HAP-1 (cell line): ENCODE measurements at regions not wholly inside any gene's neighbourhood (a gene's known extent, or its start where the extent isn't known, plus 50 kb on each side); places are given as distances from the start of the nearest gene placed in this dataset.
A peak's percentile ranks its signal among the peaks of the same experiment; 100 is the strongest.
"Not testable (repeated sequence)": the region's sequence is repeated elsewhere in the genome, so short reads cannot be mapped to it uniquely, and the experiment has no call there.

Experiments
- DNase-seq, 2 experiments: peaks; one replicate each; pipeline ENCODE4 v3.0.0-alpha.2; 2016 to 2020; ENCODE audit warnings: low spot score in 2 of 2
- H3K27me3 ChIP-seq: fragments of 250-450 bp; sonication (Bioruptor Pico); 2 replicates; pipeline ENCODE4 v1.5.1; 2020; ENCODE audit warnings: low read depth, mild to moderate bottlenecking, moderate library complexity
- H3K36me3 ChIP-seq: fragments of 250-450 bp; sonication (Bioruptor Pico); replicated peaks from 2 replicates; pipeline ENCODE4 v1.5.1; 2020; ENCODE audit warnings: mild to moderate bottlenecking
- H3K4me1 ChIP-seq: fragments of 250-450 bp; sonication (Bioruptor Pico); 2 replicates; pipeline ENCODE4 v1.5.1; 2020; ENCODE audit warnings: mild to moderate bottlenecking
- H3K4me3 ChIP-seq: fragments of 250-450 bp; sonication (Bioruptor Pico); 2 replicates; pipeline ENCODE4 v1.5.1; 2020; ENCODE audit warnings: mild to moderate bottlenecking, moderate library complexity
- H3K9me3 ChIP-seq: fragments of 250-450 bp; sonication (Bioruptor Pico); 2 replicates; pipeline ENCODE4 v1.5.1; 2020; ENCODE audit warnings: mild to moderate bottlenecking, moderate library complexity
- in situ Hi-C: fragments of 300-500 bp; cut with MboI; formaldehyde crosslinking; loops from 3 replicates; pipeline ENCODE4 v1.14.3; 2020; ENCODE audit warnings: low sequenced_read_pairs, inconsistent platforms, mixed read lengths

- H3K36me3 ChIP-seq, result no peaks in the 10 kb centered on the region
- DNase-seq, result no peak
- no peaks in the 10 kb centered on the region for H3K4me1 ChIP-seq
- in situ Hi-C loops, result no loop called here
- no peaks in the 10 kb centered on the region for H3K9me3 ChIP-seq
- H3K4me3 ChIP-seq, result no peak overlapping the region
- H3K27me3 ChIP-seq, result no peaks in the 10 kb centered on the region
Observed at GRCh38 chr5:99275128-99275527, 346.3 kb upstream of the CHD1 start.

DNA sequence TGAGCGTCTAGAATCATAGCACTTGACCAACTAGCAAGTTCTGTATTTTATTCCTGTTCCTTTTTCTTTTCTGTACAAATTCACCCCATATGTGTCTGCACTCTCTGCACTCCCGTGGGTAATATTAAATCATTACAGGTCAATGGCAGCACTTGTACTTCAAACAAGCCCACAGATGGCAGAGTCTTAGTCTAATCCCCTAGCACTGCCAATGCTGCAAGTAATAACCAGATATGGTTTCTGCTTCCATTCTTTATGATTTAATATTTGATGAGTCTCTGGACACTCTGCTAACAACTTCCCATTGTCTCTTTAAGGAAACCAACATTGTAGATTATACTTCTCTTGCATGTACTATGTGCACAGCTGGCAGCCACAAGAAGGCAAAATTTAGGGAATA lies 343.8 kb upstream of the CHD1 start:
- DNase-seq, result no peak
- in situ Hi-C loops, result no loop called here

GRCh38 chr5:99258819-99259218 lies 330.0 kb upstream of the CHD1 start:
- H3K4me1 ChIP-seq, result no peaks in the 10 kb centered on the region
- in situ Hi-C loops, result no loop called here
- DNase-seq, result no peak
- no peaks in the 10 kb centered on the region for H3K9me3 ChIP-seq
- no peak overlapping the region for H3K4me3 ChIP-seq
- no peaks in the 10 kb centered on the region for H3K36me3 ChIP-seq
- peaks cover 2% of the 10 kb centered on the region; the same call in 1 of the 2 replicates for H3K27me3 ChIP-seq

More for the DNA sequence above, 343.8 kb upstream of the CHD1 start:
- H3K9me3 ChIP-seq, result no peaks in the 10 kb centered on the region
- no peak overlapping the region for H3K4me3 ChIP-seq
- no peaks in the 10 kb centered on the region for H3K4me1 ChIP-seq
- no peaks in the 10 kb centered on the region for H3K27me3 ChIP-seq
- H3K36me3 ChIP-seq, result no peaks in the 10 kb centered on the region

- Histone ChIP-seq H3K9me3 (no peaks in the 10 kb centered on the region), H3K36me3 (no peaks in the 10 kb centered on the region), H3K27me3 (no peaks in the 10 kb centered on the region), H3K4me3 (no peak overlapping the region), H3K4me1 (no peaks in the 10 kb centered on the region)
- in situ Hi-C loops, result no loop called here
- no peak for DNase-seq
Observed at GRCh38 chr5:99248066-99248465, 319.3 kb upstream of the CHD1 start.

DNA sequence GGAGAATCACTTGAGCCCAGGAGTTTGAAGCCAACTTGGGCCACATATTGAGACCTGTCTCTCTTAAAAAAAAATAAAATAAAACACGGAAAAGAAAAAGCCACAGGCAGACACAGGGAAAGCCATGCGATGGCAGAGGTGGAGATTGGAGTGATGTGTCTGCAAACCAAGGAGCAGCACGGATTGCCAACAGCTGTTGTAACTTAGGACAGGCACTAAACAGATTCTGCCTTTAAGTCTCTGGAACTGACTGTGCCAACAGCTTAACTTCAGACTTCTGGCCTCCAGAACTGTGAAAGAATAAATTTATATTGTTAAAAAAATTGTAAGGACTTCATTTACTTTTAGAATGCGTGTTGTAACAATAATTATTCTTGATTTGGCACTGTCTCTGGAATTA lies 318.5 kb upstream of the CHD1 start:
- H3K4me1 ChIP-seq, result no peaks in the 10 kb centered on the region
- H3K27me3 ChIP-seq, result no peaks in the 10 kb centered on the region
- in situ Hi-C loops, result no loop called here
- no peaks in the 10 kb centered on the region for H3K36me3 ChIP-seq
- no peak overlapping the region for H3K4me3 ChIP-seq
- no peak for DNase-seq
- no peaks in the 10 kb centered on the region for H3K9me3 ChIP-seq

DNA sequence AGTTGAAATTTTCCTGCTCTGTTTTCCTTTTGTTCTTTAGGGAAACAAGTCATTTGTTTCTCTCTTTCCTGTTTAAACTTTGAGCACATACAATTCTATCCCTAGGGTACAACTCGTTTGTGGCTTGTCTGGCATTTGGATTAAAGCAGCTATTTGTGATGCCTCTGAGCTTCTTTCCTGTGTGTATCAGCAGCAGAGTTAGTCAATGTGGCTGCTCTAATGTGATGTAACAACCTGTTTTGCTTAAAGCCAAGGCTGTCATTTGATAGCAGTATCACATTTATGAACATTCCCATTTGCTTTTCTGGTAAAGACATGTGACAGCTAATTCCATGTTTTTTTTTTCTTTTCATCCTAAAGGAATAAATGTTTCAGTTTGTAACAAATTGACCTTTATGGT lies 314.3 kb upstream of the CHD1 start:
- no peaks in the 10 kb centered on the region for H3K36me3 ChIP-seq
- no peak for DNase-seq

GRCh38 chr5:99239826-99240360 lies 311.1 kb upstream of the CHD1 start:
- DNase-seq, result no peak
- no peak overlapping the region for H3K4me3 ChIP-seq
- H3K4me1 ChIP-seq, result no peaks in the 10 kb centered on the region
- no peaks in the 10 kb centered on the region for H3K36me3 ChIP-seq
- no peaks in the 10 kb centered on the region for H3K9me3 ChIP-seq
- peaks cover 10% of the 10 kb centered on the region; the same call in 1 of the 2 replicates for H3K27me3 ChIP-seq
- in situ Hi-C loops, result no loop called here

More for the DNA sequence above, 314.3 kb upstream of the CHD1 start:
- Histone ChIP-seq H3K4me1 (no peaks in the 10 kb centered on the region), H3K27me3 (peaks cover 5% of the 10 kb centered on the region; the same call in 1 of the 2 replicates), H3K4me3 (no peak overlapping the region), H3K9me3 (no peaks in the 10 kb centered on the region)
- in situ Hi-C loops, result no loop called here

DNA sequence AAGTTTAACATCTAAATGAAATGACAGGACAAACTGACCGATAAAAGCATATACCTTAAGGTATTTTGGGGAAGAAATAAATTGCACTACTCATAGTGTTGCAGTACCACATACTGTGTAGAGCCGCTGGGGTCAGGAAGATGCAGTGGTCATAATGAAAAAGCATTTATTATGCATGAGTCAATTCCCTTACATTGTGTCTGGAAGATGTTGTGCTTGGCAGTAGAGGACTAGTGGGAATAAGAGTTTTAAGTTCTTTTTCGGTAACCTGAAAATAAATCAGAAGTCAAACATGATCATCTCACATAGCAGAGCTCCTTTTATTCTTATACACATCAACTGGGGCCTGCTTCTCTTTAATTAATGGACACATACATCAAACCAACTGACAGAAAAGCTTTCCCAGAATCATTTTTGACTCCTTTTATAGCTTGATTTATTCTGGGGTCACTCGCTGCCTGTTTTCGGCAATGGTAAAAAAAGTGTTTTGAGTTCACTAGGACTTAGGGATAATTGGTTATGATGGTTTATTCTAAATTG lies 262.5 kb upstream of the CHD1 start:
- Histone ChIP-seq H3K9me3 (no peaks in the 10 kb centered on the region), H3K36me3 (no peaks in the 10 kb centered on the region), H3K27me3 (no peaks in the 10 kb centered on the region), H3K4me1 (peaks cover 2% of the 10 kb centered on the region; the same call in 1 of the 2 replicates), H3K4me3 (no peak overlapping the region)
- peak in 1 of 2 experiments; percentile 18 for DNase-seq
- in situ Hi-C loops, result no loop called here

GRCh38 chr5:99187611-99188010 lies 258.8 kb upstream of the CHD1 start:
- Histone ChIP-seq H3K36me3 (no peaks in the 10 kb centered on the region), H3K27me3 (no peaks in the 10 kb centered on the region), H3K4me1 (peaks cover 2% of the 10 kb centered on the region; the same call in 1 of the 2 replicates), H3K4me3 (no peak overlapping the region), H3K9me3 (no peaks in the 10 kb centered on the region)
- DNase-seq, result no peak
- in situ Hi-C loops, result no loop called here

- no peaks in the 10 kb centered on the region for H3K9me3 ChIP-seq
- H3K36me3 ChIP-seq, result no peaks in the 10 kb centered on the region
- H3K4me3 ChIP-seq, result no peak overlapping the region
- no peak for DNase-seq
- in situ Hi-C loops, result no loop called here
- H3K27me3 ChIP-seq, result no peaks in the 10 kb centered on the region; the same call in 1 of the 2 replicates
- H3K4me1 ChIP-seq, result no peaks in the 10 kb centered on the region
Observed at GRCh38 chr5:99179206-99179605, 250.4 kb upstream of the CHD1 start.

- Histone ChIP-seq H3K4me3 (no peak overlapping the region), H3K9me3 (no peaks in the 10 kb centered on the region), H3K27me3 (no peaks in the 10 kb centered on the region; the same call in 1 of the 2 replicates), H3K36me3 (no peaks in the 10 kb centered on the region), H3K4me1 (no peaks in the 10 kb centered on the region)
- DNase-seq, result no peak
- in situ Hi-C loops, result no loop called here
Observed at GRCh38 chr5:99177796-99178195, 249.0 kb upstream of the CHD1 start.

- H3K9me3 ChIP-seq, result no peaks in the 10 kb centered on the region
- no peaks in the 10 kb centered on the region; the same call in 1 of the 2 replicates for H3K27me3 ChIP-seq
- no peak overlapping the region for H3K4me3 ChIP-seq
- H3K4me1 ChIP-seq, result no peaks in the 10 kb centered on the region
- no peaks in the 10 kb centered on the region for H3K36me3 ChIP-seq
- in situ Hi-C loops, result no loop called here
- no peak for DNase-seq
Observed at GRCh38 chr5:99176186-99176585, 247.4 kb upstream of the CHD1 start.

DNA sequence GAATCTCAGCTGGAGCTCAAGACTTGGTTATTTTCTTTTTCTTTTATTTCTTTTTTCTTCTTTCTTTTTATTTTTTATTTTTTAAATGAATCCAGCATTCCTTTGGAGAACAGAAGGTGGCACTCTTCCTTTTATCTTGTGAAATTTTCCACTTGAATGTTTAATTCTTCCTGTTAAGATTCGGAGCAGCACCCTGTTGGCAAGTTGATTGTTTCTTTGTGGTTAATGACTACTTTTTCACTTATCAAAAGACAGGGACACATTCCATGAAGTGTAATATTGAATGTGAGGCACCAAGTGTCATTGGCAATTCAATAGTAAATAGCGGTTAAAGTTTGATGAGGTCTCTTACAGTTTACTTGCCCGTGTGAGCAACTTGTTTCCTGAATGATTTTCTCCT lies 240.5 kb upstream of the CHD1 start:
- Histone ChIP-seq H3K4me1 (no peaks in the 10 kb centered on the region), H3K4me3 (no peak overlapping the region), H3K36me3 (no peaks in the 10 kb centered on the region), H3K9me3 (no peaks in the 10 kb centered on the region), H3K27me3 (no peaks in the 10 kb centered on the region)
- in situ Hi-C loops, result no loop called here
- DNase-seq, result peak in 1 of 2 experiments; percentile 67

DNA sequence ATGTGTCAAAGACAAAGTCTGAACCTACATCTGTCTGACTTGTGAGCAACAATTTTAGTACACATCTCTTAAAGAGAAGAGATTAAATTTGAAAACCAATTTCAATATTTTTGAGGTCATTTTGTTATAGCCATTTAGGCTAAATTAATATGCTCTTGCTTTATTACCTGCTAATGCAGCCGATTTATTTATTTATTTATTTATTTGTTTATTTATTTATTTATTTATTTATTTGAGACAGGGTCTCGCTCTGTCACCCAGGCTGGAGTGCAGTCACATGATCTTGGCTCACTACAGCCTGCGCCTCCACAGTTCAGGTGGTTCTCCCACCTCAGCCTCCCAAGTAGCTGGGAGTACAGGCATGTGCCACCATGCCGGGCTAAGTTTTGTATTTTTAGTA lies 232.7 kb upstream of the CHD1 start:
- DNase-seq, H3K36me3 ChIP-seq, in situ Hi-C loops, H3K4me1 ChIP-seq, H3K27me3 ChIP-seq, H3K9me3 ChIP-seq, H3K4me3 ChIP-seq: not testable (repeated sequence)

GRCh38 chr5:99156688-99157087 lies 227.9 kb upstream of the CHD1 start:
- in situ Hi-C loops, result no loop called here
- Histone ChIP-seq H3K4me3 (no peak overlapping the region), H3K9me3 (no peaks in the 10 kb centered on the region), H3K36me3 (no peaks in the 10 kb centered on the region), H3K27me3 (no peaks in the 10 kb centered on the region), H3K4me1 (no peaks in the 10 kb centered on the region)
- no peak for DNase-seq
